ENCODE measurements at regions not wholly inside any gene's neighbourhood (a gene's known extent, or its start where the extent isn't known, plus 50 kb on each side); places are given as distances from the start of the nearest gene placed in this dataset.

- TF ChIP-seq PAX5 (IDR thresholded peaks at IDR 0.05; ENCODE audit: insufficient read depth, low read length, severe bottlenecking), result no peak
- TF ChIP-seq POLR2A (IDR thresholded peaks at IDR 0.05; ENCODE audit: low read depth, low read length), result no peak
- no peak for TF ChIP-seq POU2F2 (IDR thresholded peaks at IDR 0.05; ENCODE audit: low read depth, low read length)
- no peak for TF ChIP-seq POLR2AphosphoS5 (IDR thresholded peaks at IDR 0.05; ENCODE audit: low read depth, low read length)
- no peak for TF ChIP-seq SPI1 (IDR thresholded peaks at IDR 0.05; ENCODE audit: low read depth, low read length)
- TF ChIP-seq TAF1 (IDR thresholded peaks at IDR 0.05; ENCODE audit: low read depth, low read length), result no peak
Observed at GRCh38 chr4:8762356-8762755, 109.3 kb downstream of the HMX1 start.
